ENCODE measurements at regions not wholly inside any gene's neighbourhood (a gene's known extent, or its start where the extent isn't known, plus 50 kb on each side); places are given as distances from the start of the nearest gene placed in this dataset.

GRCh38 chr10:107585630-107586029 is 421.1 kb upstream of the SORCS1 start:
- no peaks in the 10 kb centered on the region for H3K36me3 ChIP-seq (ENCODE audit: low read depth, low read length)
- H3K9me2 ChIP-seq (replicated peaks; ENCODE audit: low read length) = no peaks in the 10 kb centered on the region
- TF ChIP-seq EZH2 (IDR thresholded peaks at IDR 0.05; ENCODE audit: low read length, unreplicated experiment) (no peak), EZH2phosphoT487 (IDR thresholded peaks at IDR 0.05; ENCODE audit: borderline replicate concordance, low read length) (no peak), CTCF (conservative IDR thresholded peaks at IDR 0.05; ENCODE audit: low read depth, low read length) (no peak)
- H3F3A ChIP-seq (ENCODE audit: low read length, unreplicated experiment) = no peaks in the 10 kb centered on the region
- H3K27ac ChIP-seq (ENCODE audit: low read length) = no peak overlapping the region
- POLR2A ChIA-PET (ENCODE audit: unreplicated experiment) = no interaction called here
- H3K4me3 ChIP-seq (ENCODE audit: low read length) = no peak overlapping the region
- H3K9ac ChIP-seq (ENCODE audit: low read length) = no peak overlapping the region
- H3K4me2 ChIP-seq (ENCODE audit: low read length) = no peak overlapping the region
- ATAC-seq = no peak
- H3K27me3 ChIP-seq (ENCODE audit: low read length) = no peaks in the 10 kb centered on the region
- no peaks in the 10 kb centered on the region for H3K9me3 ChIP-seq (ENCODE audit: low read length)
- BruUV-seq (replicated peaks) = no TSS peak
- intact Hi-C loops (cut with micrococcal nuclease) = no loop called here
- CTCF ChIA-PET = no interaction called here
- no peak for DNase-seq
- H2AFZ ChIP-seq (ENCODE audit: low read length) = no peak overlapping the region
- no peaks in the 10 kb centered on the region for H3K4me1 ChIP-seq (ENCODE audit: insufficient read depth, low read length)
- no peaks in the 10 kb centered on the region for H3K79me2 ChIP-seq (ENCODE audit: low read length)
- no peaks in the 10 kb centered on the region for H4K20me1 ChIP-seq (ENCODE audit: low read length)

GRCh38 chr10:107583974-107584373 is 419.5 kb upstream of the SORCS1 start:
- DNase-seq = no peak

GRCh38 chr10:107579970-107580369 is 415.5 kb upstream of the SORCS1 start:
- Histone ChIP-seq H2AFZ (ENCODE audit: low read length) (no peak overlapping the region), H3K9me2 (replicated peaks; ENCODE audit: low read length) (no peaks in the 10 kb centered on the region), H3K4me2 (ENCODE audit: low read length) (no peak overlapping the region), H3K4me3 (ENCODE audit: low read length) (no peak overlapping the region), H3K27me3 (ENCODE audit: low read length) (no peaks in the 10 kb centered on the region), H4K20me1 (ENCODE audit: low read length) (no peaks in the 10 kb centered on the region), H3F3A (ENCODE audit: low read length, unreplicated experiment) (no peaks in the 10 kb centered on the region), H3K79me2 (ENCODE audit: low read length) (no peaks in the 10 kb centered on the region), H3K9me3 (ENCODE audit: low read length) (no peaks in the 10 kb centered on the region), H3K27ac (ENCODE audit: low read length) (no peak overlapping the region), H3K36me3 (ENCODE audit: low read depth, low read length) (no peaks in the 10 kb centered on the region), H3K9ac (ENCODE audit: low read length) (no peak overlapping the region), H3K4me1 (ENCODE audit: insufficient read depth, low read length) (no peaks in the 10 kb centered on the region)
- BruUV-seq (replicated peaks) = no TSS peak
- ChIA-PET POLR2A (ENCODE audit: unreplicated experiment) (no interaction called here), CTCF (no interaction called here)
- ATAC-seq (no peak), DNase-seq (peak; percentile 9)
- intact Hi-C loops (cut with micrococcal nuclease) = no loop called here
- TF ChIP-seq EZH2phosphoT487 (IDR thresholded peaks at IDR 0.05; ENCODE audit: borderline replicate concordance, low read length) = no peak
- no peak for TF ChIP-seq EZH2 (IDR thresholded peaks at IDR 0.05; ENCODE audit: low read length, unreplicated experiment)
- TF ChIP-seq CTCF (conservative IDR thresholded peaks at IDR 0.05; ENCODE audit: low read depth, low read length) = no peak

More at GRCh38 chr10:107583974-107584373, 419.5 kb upstream of the SORCS1 start:
- Histone ChIP-seq H3K9me3 (ENCODE audit: low read length) (no peaks in the 10 kb centered on the region), H3F3A (ENCODE audit: low read length, unreplicated experiment) (no peaks in the 10 kb centered on the region), H3K4me2 (ENCODE audit: low read length) (no peak overlapping the region), H3K9ac (ENCODE audit: low read length) (no peak overlapping the region), H3K79me2 (ENCODE audit: low read length) (no peaks in the 10 kb centered on the region), H3K4me1 (ENCODE audit: insufficient read depth, low read length) (no peaks in the 10 kb centered on the region), H3K9me2 (replicated peaks; ENCODE audit: low read length) (no peaks in the 10 kb centered on the region), H3K4me3 (ENCODE audit: low read length) (no peak overlapping the region), H3K27me3 (ENCODE audit: low read length) (no peaks in the 10 kb centered on the region), H3K27ac (ENCODE audit: low read length) (no peak overlapping the region), H3K36me3 (ENCODE audit: low read depth, low read length) (no peaks in the 10 kb centered on the region), H2AFZ (ENCODE audit: low read length) (no peak overlapping the region), H4K20me1 (ENCODE audit: low read length) (no peaks in the 10 kb centered on the region)
- TF ChIP-seq EZH2phosphoT487 (IDR thresholded peaks at IDR 0.05; ENCODE audit: borderline replicate concordance, low read length) = no peak
- TF ChIP-seq EZH2 (IDR thresholded peaks at IDR 0.05; ENCODE audit: low read length, unreplicated experiment) = no peak
- no peak for TF ChIP-seq CTCF (conservative IDR thresholded peaks at IDR 0.05; ENCODE audit: low read depth, low read length)
- BruUV-seq (replicated peaks) = no TSS peak
- no peak for ATAC-seq
- intact Hi-C loops (cut with micrococcal nuclease) = no loop called here
- ChIA-PET POLR2A (ENCODE audit: unreplicated experiment) (no interaction called here), CTCF (no interaction called here)
